ENCODE measurements at regions not wholly inside any gene's neighbourhood (a gene's known extent, or its start where the extent isn't known, plus 50 kb on each side); places are given as distances from the start of the nearest gene placed in this dataset.

- TF ChIP-seq CTCF (conservative IDR thresholded peaks at IDR 0.05) (no peak), ZFX (IDR thresholded peaks at IDR 0.05) (no peak)
Observed at GRCh38 chr6:93829009-93829408, 409.6 kb upstream of the EPHA7 start.
